H1 (cell line): ENCODE measurements at regions not wholly inside any gene's neighbourhood (a gene's known extent, or its start where the extent isn't known, plus 50 kb on each side); places are given as distances from the start of the nearest gene placed in this dataset.

Source experiments
- CTCF ChIA-PET: fragments of 300-600 bp; sonication (Branson Sonifier 250); formaldehyde crosslinking; loops from one replicate; lab custom pipeline; 2021; ENCODE audit not compliant: partially characterized antibody; lab: Charles Lee
- POLR2A ChIA-PET: fragments of 300-600 bp; sonication (Branson Sonifier 250); formaldehyde crosslinking; loops from one replicate; lab custom pipeline; 2021; ENCODE audit warnings: inconsistent platforms; ENCODE audit not compliant: partially characterized antibody; lab: Charles Lee
- DNase-seq, 2 experiments: peaks; one replicate each; pipeline versions ENCODE4 v3.0.0 to v3.0.0-alpha.2; 2010 to 2022; ENCODE audit warnings: low spot score in 2 of 2, low read depth in 1 of 2, mixed read lengths in 1 of 2
- FAIRE-seq: peaks from 2 replicates; lab custom pipeline; 2011; peaks lifted over from hg19 to GRCh38; lab: Jason Lieb, UNC
- H2AFZ ChIP-seq: 2 replicates; pipeline ENCODE4 v1.8.1; 2012; ENCODE audit warnings: low read length, inconsistent platforms
- H2AK5ac ChIP-seq: 2 replicates; pipeline ENCODE4 v1.6.1; 2013; ENCODE audit warnings: low read depth, low read length
- H2BK120ac ChIP-seq: replicated peaks from 2 replicates; pipeline ENCODE3; 2013; ENCODE audit warnings: low read depth, low read length, inconsistent platforms
- H2BK12ac ChIP-seq: 2 replicates; pipeline ENCODE4 v1.6.1; 2013; ENCODE audit warnings: low read depth, low read length
- H2BK15ac ChIP-seq: 2 replicates; pipeline ENCODE4 v1.6.1; 2013; ENCODE audit warnings: low read length
- H2BK20ac ChIP-seq: 2 replicates; pipeline ENCODE4 v1.6.1; 2013; ENCODE audit warnings: low read length
- H2BK5ac ChIP-seq: 2 replicates; pipeline ENCODE4 v1.6.1; 2013; ENCODE audit warnings: low read depth, low read length
- H3K14ac ChIP-seq: 2 replicates; pipeline ENCODE4 v1.6.1; 2013; ENCODE audit warnings: inconsistent platforms; ENCODE audit not compliant: insufficient read length
- H3K18ac ChIP-seq: 2 replicates; pipeline ENCODE4 v1.6.1; 2013; ENCODE audit warnings: low read length; ENCODE audit errors: extremely low read depth
- H3K23ac ChIP-seq: 2 replicates; pipeline ENCODE4 v1.6.1; 2013; ENCODE audit warnings: inconsistent platforms; ENCODE audit not compliant: insufficient read length
- H3K23me2 ChIP-seq: 2 replicates; pipeline ENCODE4 v1.6.1; 2013; ENCODE audit warnings: low read depth, low read length
- H3K27ac ChIP-seq: 2 replicates; pipeline ENCODE4 v1.6.1; 2011; ENCODE audit warnings: low read depth, low read length, inconsistent platforms
- H3K27me3 ChIP-seq, 4 experiments: replicated peaks in 1 of 4; 1 replicate in 1 of 4; 2 replicates in 3 of 4; pipeline versions ENCODE4 v1.6.1 to v1.8.1; 2011 to 2013; ENCODE audit warnings: low read length in 3 of 4, mild to moderate bottlenecking in 3 of 4, inconsistent platforms in 2 of 4, mixed read lengths in 2 of 4, moderate library complexity in 1 of 4; ENCODE audit not compliant: control insufficient read depth in 3 of 4, insufficient read depth in 3 of 4; ENCODE audit errors: extremely low read depth in 1 of 4
- H3K36me3 ChIP-seq, 4 experiments: 2 replicates each; pipeline versions ENCODE4 v1.6.1 to v1.8.1; 2011 to 2013; ENCODE audit warnings: mild to moderate bottlenecking in 4 of 4, low read length in 3 of 4, moderate library complexity in 2 of 4, control low read depth in 1 of 4, inconsistent platforms in 1 of 4; ENCODE audit not compliant: insufficient read depth in 4 of 4, control insufficient read depth in 2 of 4
- H3K4ac ChIP-seq: replicated peaks from 2 replicates; pipeline ENCODE3; 2013; ENCODE audit warnings: low read length, low read depth, mixed read lengths, inconsistent platforms; ENCODE audit not compliant: insufficient read length
- H3K4me1 ChIP-seq, 4 experiments: replicated peaks in 1 of 4; 1 replicate in 1 of 4; 2 replicates in 3 of 4; pipeline versions ENCODE4 v1.6.1 to v1.8.1; 2011 to 2013; ENCODE audit warnings: low read length in 3 of 4, inconsistent platforms in 2 of 4, mixed read lengths in 1 of 4; ENCODE audit not compliant: insufficient read depth in 4 of 4, control insufficient read depth in 3 of 4
- H3K4me2 ChIP-seq, 2 experiments: 2 replicates each; pipeline versions ENCODE4 v1.6.1 to v1.8.1; 2011 to 2013; ENCODE audit warnings: low read depth in 2 of 2, low read length in 2 of 2, control low read depth in 1 of 2, inconsistent platforms in 1 of 2, mild to moderate bottlenecking in 1 of 2; ENCODE audit not compliant: insufficient read depth in 1 of 2
- H3K4me3 ChIP-seq, 4 experiments: fragments of 200-600, 300-600 bp in 1 of 4; sonication (generic), shearing (Covaris generic), sonication (Bioruptor Twin) in 1 of 4; 2 replicates each; pipeline versions ENCODE4 v1.5.1 to v1.8.1; 2011 to 2016; ENCODE audit warnings: low read length in 4 of 4, low read depth in 3 of 4, control low read depth in 2 of 4, inconsistent platforms in 2 of 4, mild to moderate bottlenecking in 2 of 4, mixed read lengths in 1 of 4, moderate library complexity in 1 of 4; ENCODE audit not compliant: insufficient read depth in 2 of 4; ENCODE audit errors: extremely low read depth in 1 of 4
- H3K56ac ChIP-seq: replicated peaks from 2 replicates; pipeline ENCODE3; 2013; ENCODE audit warnings: low read depth, mild to moderate bottlenecking, mixed read lengths, low read length, inconsistent platforms; ENCODE audit not compliant: insufficient read length
- H3K79me1 ChIP-seq: 2 replicates; pipeline ENCODE4 v1.6.1; 2013; ENCODE audit warnings: low read depth, low read length, control low read depth
- H3K79me2 ChIP-seq, 2 experiments: 2 replicates each; pipeline versions ENCODE4 v1.6.1 to v1.8.1; 2012 to 2013; ENCODE audit warnings: low read length in 2 of 2, mild to moderate bottlenecking in 2 of 2, inconsistent platforms in 1 of 2; ENCODE audit not compliant: insufficient read depth in 2 of 2, control insufficient read depth in 1 of 2
- H3K9ac ChIP-seq, 4 experiments: replicated peaks in 1 of 4; 1 replicate in 1 of 4; 2 replicates in 3 of 4; pipeline versions ENCODE4 v1.6.1 to v1.8.1; 2011 to 2013; ENCODE audit warnings: low read depth in 3 of 4, low read length in 3 of 4, control low read depth in 2 of 4, mild to moderate bottlenecking in 2 of 4, moderate library complexity in 2 of 4, inconsistent platforms in 1 of 4; ENCODE audit errors: extremely low read depth in 1 of 4
- H3K9me3 ChIP-seq, 2 experiments: 2 replicates each; pipeline versions ENCODE4 v1.6.1 to v1.8.1; 2012 to 2013; ENCODE audit warnings: mild to moderate bottlenecking in 2 of 2, moderate library complexity in 2 of 2, control low read depth in 1 of 2, inconsistent platforms in 1 of 2, low read depth in 1 of 2, low read length in 1 of 2, mixed read lengths in 1 of 2; ENCODE audit not compliant: insufficient read depth in 2 of 2
- H4K20me1 ChIP-seq, 2 experiments: replicated peaks in 1 of 2; 2 replicates each; pipeline versions ENCODE3 to v1.8.1; 2011 to 2013; ENCODE audit warnings: inconsistent platforms in 2 of 2, low read length in 2 of 2, mild to moderate bottlenecking in 1 of 2; ENCODE audit not compliant: insufficient read depth in 2 of 2, control insufficient read depth in 1 of 2
- H4K5ac ChIP-seq: 2 replicates; pipeline ENCODE4 v1.6.1; 2013; ENCODE audit warnings: low read length, low read depth, mixed read lengths, inconsistent platforms; ENCODE audit not compliant: insufficient read length
- H4K8ac ChIP-seq: 2 replicates; pipeline ENCODE4 v1.8.0; 2013; ENCODE audit warnings: mild to moderate bottlenecking, moderate library complexity, low read length, inconsistent platforms; ENCODE audit not compliant: insufficient read depth; ENCODE audit errors: extremely low read depth
- H4K91ac ChIP-seq: replicated peaks from 2 replicates; pipeline ENCODE3; 2013; ENCODE audit warnings: low read length, mixed read lengths, inconsistent platforms; ENCODE audit not compliant: insufficient read length
- ATF2 ChIP-seq: IDR thresholded peaks from 2 replicates; pipeline ENCODE4 v1.6.1; 2012; ENCODE audit warnings: low read length, inconsistent platforms
- ATF3 ChIP-seq: IDR thresholded peaks from 2 replicates; pipeline ENCODE4 v1.6.1; 2011; ENCODE audit warnings: low read depth, mild to moderate bottlenecking, low read length; ENCODE audit not compliant: insufficient read depth
- CBX5 ChIP-seq: fragments of 300-800, 300-1000 bp; sonication (generic); IDR thresholded peaks from 2 replicates; pipeline ENCODE4 v1.7.1; 2016; ENCODE audit warnings: antibody characterized with exemption, low read length, low read depth
- CTBP2 ChIP-seq: IDR thresholded peaks from 2 replicates; pipeline ENCODE4 v1.7.0; 2011; ENCODE audit warnings: borderline replicate concordance, mild to moderate bottlenecking, moderate library complexity, mixed read lengths, low read length; ENCODE audit not compliant: insufficient read depth, insufficient read length
- KDM5A ChIP-seq: fragments of 200-600 bp; IDR thresholded peaks from 2 replicates; pipeline ENCODE4 v1.7.1; 2012; ENCODE audit warnings: mild to moderate bottlenecking, low read length, inconsistent platforms, mixed read lengths
- MAX ChIP-seq: IDR thresholded peaks from 2 replicates; pipeline ENCODE4 v1.6.1; 2012; ENCODE audit warnings: inconsistent platforms
- NRF1 ChIP-seq: IDR thresholded peaks from 2 replicates; pipeline ENCODE4 v1.6.1; 2011; ENCODE audit warnings: mild to moderate bottlenecking, low read depth, low read length, improper control_type of control experiment
- RFX5 ChIP-seq: IDR thresholded peaks from 2 replicates; pipeline ENCODE4 v1.6.1; 2011; ENCODE audit warnings: low read depth, low read length, improper control_type of control experiment, borderline replicate concordance
- SIRT6 ChIP-seq: IDR thresholded peaks from one replicate; pipeline ENCODE4 v1.7.1; 2012; ENCODE audit warnings: low read length, inconsistent platforms
- SP1 ChIP-seq: IDR thresholded peaks from 2 replicates; pipeline ENCODE4 v1.6.1; 2011; ENCODE audit warnings: low read depth, low read length
- SRF ChIP-seq: IDR thresholded peaks from 2 replicates; pipeline ENCODE4 v1.6.1; 2011; ENCODE audit warnings: mild to moderate bottlenecking, low read depth, low read length, moderate library complexity
- TAF7 ChIP-seq: optimal IDR thresholded peaks from 2 replicates; pipeline ENCODE3; 2011; ENCODE audit warnings: low read depth, mild to moderate bottlenecking, inconsistent platforms, low read length, moderate library complexity, borderline replicate concordance
- TEAD4 ChIP-seq: IDR thresholded peaks from 2 replicates; pipeline ENCODE4 v1.6.1; 2012; ENCODE audit warnings: low read depth, low read length, inconsistent platforms, mixed read lengths
- WGBS, 2 experiments: shearing (Covaris generic) in 1 of 2; methylation state at CpG; one replicate each; pipeline versions ENCODE4 v1.1.6 to v1.1.7; 2013 to 2015; ENCODE audit warnings: low lambda C conversion rate in 2 of 2, mixed read lengths in 2 of 2, inconsistent platforms in 1 of 2, low coverage in 1 of 2, missing lambda C conversion rate in 1 of 2; ENCODE audit not compliant: insufficient replicate concordance in 2 of 2, insufficient coverage in 1 of 2, insufficient read length in 1 of 2; ENCODE audit errors: extremely low coverage in 1 of 2, missing lambda C conversion rate in 1 of 2; 5-methylcytosine and 5-hydroxymethylcytosine counted together

DNA sequence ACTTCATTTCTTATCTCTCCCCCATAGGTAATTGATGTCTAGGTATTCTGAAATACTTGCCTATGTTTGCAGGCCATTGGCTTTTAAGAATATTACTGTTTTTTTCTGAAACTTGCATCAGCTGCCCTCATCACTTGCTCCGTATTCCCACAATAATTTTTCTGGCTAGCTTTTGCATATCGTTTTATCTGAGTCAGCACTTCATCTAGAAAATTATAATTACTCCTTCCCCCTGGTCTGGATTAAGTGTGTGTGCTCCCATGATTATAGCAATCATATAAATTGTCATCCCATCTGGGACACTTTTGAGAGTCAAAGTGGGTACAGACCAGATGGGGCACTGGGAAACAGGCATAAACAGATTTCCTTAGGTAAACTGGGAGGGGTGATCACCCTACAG, 583.2 kb upstream of the B3GALT2 start:
- FAIRE-seq (no peak), DNase-seq (no peak)
- no peaks in the 10 kb centered on the region for H3K79me1 ChIP-seq
- no peaks in the 10 kb centered on the region for H3K79me2 ChIP-seq
- no peak overlapping the region for H2BK15ac ChIP-seq
- no peak overlapping the region for H2BK120ac ChIP-seq
- H3K18ac ChIP-seq: no peak overlapping the region
- WGBS, 2 experiments: 80% methylated on average over 2 of the region's 2 CpGs; no CpG with 5 or more reads in 1 of the 2 experiments
- CTCF ChIA-PET: interaction anchor here (0.6 kb wide), 1 partner anchor 334 kb away, joined by 3 read pairs; no protein-coding TSS in a partner anchor
- H4K8ac ChIP-seq: no peak overlapping the region
- no peak overlapping the region for H2AK5ac ChIP-seq
- no peak overlapping the region for H2BK12ac ChIP-seq
- POLR2A ChIA-PET: no interaction called here
- H3K4me1 ChIP-seq: no peaks in the 10 kb centered on the region
- H3K4ac ChIP-seq: no peak overlapping the region
- no peak overlapping the region for H2AFZ ChIP-seq
- no peaks in the 10 kb centered on the region for H3K27me3 ChIP-seq
- no peak overlapping the region for H4K5ac ChIP-seq
- no peaks in the 10 kb centered on the region for H4K20me1 ChIP-seq
- no peak overlapping the region for H3K4me3 ChIP-seq
- no peaks in the 10 kb centered on the region for H3K36me3 ChIP-seq
- no peak overlapping the region for H3K9ac ChIP-seq
- no peak overlapping the region for H3K23ac ChIP-seq
- no peak overlapping the region for H3K27ac ChIP-seq
- H3K9me3 ChIP-seq: 0 out of 4 replicates have a peak, but pooled peaks cover 0 to 3% of the 10 kb centered on the region in 2 experiments
- no peak overlapping the region for H2BK5ac ChIP-seq
- no peak overlapping the region for H3K56ac ChIP-seq
- no peak overlapping the region for H4K91ac ChIP-seq
- no peaks in the 10 kb centered on the region for H3K23me2 ChIP-seq
- no peak overlapping the region for H3K14ac ChIP-seq
- no peak overlapping the region for H2BK20ac ChIP-seq
- no peak overlapping the region for H3K4me2 ChIP-seq
- TF ChIP-seq NRF1: no peak
- no peak for TF ChIP-seq RFX5
- TF ChIP-seq SP1: no peak
- no peak for TF ChIP-seq TEAD4
- TF ChIP-seq CBX5: no peak
- TF ChIP-seq SIRT6: no peak
- TF ChIP-seq SRF: no peak
- no peak for TF ChIP-seq ATF3
- no peak for TF ChIP-seq CTBP2
- no peak for TF ChIP-seq ATF2
- no peak for TF ChIP-seq TAF7
- TF ChIP-seq KDM5A: no peak
- TF ChIP-seq MAX: no peak
